ENCODE measurements at regions not wholly inside any gene's neighbourhood (a gene's known extent, or its start where the extent isn't known, plus 50 kb on each side); places are given as distances from the start of the nearest gene placed in this dataset.

DNA sequence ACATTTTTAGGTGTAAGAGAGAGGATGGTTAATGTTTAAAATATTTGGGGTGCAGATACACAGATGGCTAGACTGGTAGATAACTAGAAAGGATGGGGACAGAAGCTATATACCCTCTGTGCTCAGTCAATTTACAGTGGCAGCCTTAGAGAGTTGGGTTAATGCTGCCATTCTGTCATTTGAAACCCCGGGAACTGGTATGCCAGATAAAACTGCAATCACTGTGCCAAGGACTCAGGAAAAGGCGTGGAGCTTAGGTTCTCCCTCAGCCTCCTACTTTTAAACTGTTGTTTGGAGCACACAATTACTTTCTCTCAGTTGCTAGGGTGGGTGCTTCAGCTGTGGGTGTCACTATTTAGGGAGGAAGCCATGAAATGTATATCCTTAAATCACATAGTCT, 90.0 kb upstream of the HNRNPU start:
- Mint-ChIP-seq H3K4me1 (peaks cover 23% of the 10 kb centered on the region), H3K36me3 (ENCODE audit: low read depth) (no peaks in the 10 kb centered on the region), H3K4me3 (peak overlapping the region in 1 of 3 experiments; percentile 36), H3K27ac (peak overlapping the region; percentile 49 to 69 (median 58)), H3K27me3 (ENCODE audit: low read depth) (peaks cover 4% of the 10 kb centered on the region), H3K9me3 (no peaks in the 10 kb centered on the region)
- TF ChIP-seq, protein P1, sequence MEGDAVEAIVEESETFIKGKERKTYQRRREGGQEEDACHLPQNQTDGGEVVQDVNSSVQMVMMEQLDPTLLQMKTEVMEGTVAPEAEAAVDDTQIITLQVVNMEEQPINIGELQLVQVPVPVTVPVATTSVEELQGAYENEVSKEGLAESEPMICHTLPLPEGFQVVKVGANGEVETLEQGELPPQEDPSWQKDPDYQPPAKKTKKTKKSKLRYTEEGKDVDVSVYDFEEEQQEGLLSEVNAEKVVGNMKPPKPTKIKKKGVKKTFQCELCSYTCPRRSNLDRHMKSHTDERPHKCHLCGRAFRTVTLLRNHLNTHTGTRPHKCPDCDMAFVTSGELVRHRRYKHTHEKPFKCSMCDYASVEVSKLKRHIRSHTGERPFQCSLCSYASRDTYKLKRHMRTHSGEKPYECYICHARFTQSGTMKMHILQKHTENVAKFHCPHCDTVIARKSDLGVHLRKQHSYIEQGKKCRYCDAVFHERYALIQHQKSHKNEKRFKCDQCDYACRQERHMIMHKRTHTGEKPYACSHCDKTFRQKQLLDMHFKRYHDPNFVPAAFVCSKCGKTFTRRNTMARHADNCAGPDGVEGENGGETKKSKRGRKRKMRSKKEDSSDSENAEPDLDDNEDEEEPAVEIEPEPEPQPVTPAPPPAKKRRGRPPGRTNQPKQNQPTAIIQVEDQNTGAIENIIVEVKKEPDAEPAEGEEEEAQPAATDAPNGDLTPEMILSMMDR (IDR thresholded peaks at IDR 0.05; ENCODE audit: unreplicated experiment in 3 of 3) = no peak

DNA sequence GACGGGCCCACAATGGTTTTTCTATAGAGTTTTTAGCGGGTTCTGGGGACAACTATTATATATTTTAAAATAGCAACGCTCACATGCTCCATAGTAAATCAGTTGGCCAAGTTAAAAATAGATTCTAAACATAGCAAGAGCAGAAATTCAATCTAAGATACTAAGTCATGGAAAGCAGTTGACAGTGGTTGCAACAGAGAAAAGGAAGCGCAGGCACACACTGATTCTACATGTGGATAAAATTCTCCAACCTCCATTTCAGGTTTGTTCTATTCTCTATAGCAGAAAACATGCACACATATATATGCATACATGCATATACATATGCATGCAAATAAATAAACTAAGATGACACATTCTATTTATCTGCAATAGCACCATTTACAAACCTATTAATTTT, 89.6 kb upstream of the HNRNPU start:
- Mint-ChIP-seq H3K27ac (peak overlapping the region in 2 of 3 experiments; percentile 29 to 69), H3K36me3 (ENCODE audit: low read depth) (no peaks in the 10 kb centered on the region), H3K4me3 (no peak overlapping the region), H3K4me1 (peaks cover 23% of the 10 kb centered on the region), H3K9me3 (no peaks in the 10 kb centered on the region), H3K27me3 (ENCODE audit: low read depth) (peaks cover 4% of the 10 kb centered on the region)
- TF ChIP-seq, protein P1 (IDR thresholded peaks at IDR 0.05; ENCODE audit: unreplicated experiment in 3 of 3) = no peak

DNA sequence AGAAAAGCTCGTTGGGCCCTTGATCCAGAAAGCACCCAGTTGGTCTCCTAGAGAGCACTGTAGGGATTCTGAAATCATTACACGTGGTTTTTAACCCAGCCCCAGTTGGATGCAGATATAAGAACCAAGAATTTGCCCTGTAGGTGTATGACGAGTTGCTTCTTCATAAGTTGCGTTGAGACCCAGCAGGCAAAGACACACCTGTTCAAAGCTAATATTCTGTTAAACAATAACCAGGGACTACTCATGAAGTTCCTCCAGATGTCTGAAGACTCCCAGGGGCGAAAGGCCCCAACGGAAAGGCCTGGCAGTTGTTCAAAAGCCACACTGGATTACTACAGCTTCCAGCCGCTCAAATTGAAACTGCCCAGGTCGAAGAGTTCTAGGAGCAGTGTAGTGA, 88.6 kb upstream of the HNRNPU start:
- H3K27me3 Mint-ChIP-seq (ENCODE audit: low read depth) = peaks cover 4% of the 10 kb centered on the region
- H3K27ac Mint-ChIP-seq = peak overlapping the region in 1 of 3 experiments; percentile 69
- no peaks in the 10 kb centered on the region for H3K36me3 Mint-ChIP-seq (ENCODE audit: low read depth)
- TF ChIP-seq, protein P1 (IDR thresholded peaks at IDR 0.05; ENCODE audit: unreplicated experiment in 3 of 3) = no peak
- H3K9me3 Mint-ChIP-seq = no peaks in the 10 kb centered on the region
- no peak overlapping the region for H3K4me3 Mint-ChIP-seq
- H3K4me1 Mint-ChIP-seq = peaks cover 23% of the 10 kb centered on the region

DNA sequence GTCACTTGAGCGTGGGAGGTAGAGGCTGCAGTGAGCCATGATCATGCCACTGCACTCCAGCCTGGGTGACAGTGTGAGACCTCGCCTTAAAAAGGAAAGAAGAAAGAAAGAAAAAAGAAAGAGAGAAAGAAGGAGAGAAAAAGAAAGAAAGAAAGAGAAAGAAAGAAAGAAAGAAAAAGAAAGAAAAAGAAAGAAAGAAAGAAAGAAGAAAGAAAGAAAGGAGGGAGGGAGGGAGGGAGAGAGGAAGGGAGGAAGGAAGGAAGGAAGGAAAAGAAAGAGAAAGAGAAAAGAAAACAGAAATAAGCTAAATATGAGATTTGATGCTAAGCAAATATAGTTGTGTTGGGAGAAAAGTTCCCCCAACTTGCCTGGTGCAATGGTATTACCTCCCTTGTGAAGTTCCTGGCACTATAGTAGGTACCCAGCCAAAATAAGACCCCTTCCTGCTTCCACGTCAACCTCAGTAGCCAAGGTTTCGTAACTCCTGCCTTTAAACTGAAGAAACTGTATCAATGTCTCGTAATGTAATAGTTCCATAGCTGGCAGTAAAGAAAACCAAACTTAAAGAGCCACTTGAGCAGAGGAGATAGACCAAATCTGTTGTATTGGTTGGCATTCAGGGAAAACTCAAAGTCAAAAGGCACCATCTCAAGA, 88.1 kb upstream of the HNRNPU start:
- TF ChIP-seq, protein P1 (IDR thresholded peaks at IDR 0.05; ENCODE audit: unreplicated experiment in 3 of 3) = no peak

DNA sequence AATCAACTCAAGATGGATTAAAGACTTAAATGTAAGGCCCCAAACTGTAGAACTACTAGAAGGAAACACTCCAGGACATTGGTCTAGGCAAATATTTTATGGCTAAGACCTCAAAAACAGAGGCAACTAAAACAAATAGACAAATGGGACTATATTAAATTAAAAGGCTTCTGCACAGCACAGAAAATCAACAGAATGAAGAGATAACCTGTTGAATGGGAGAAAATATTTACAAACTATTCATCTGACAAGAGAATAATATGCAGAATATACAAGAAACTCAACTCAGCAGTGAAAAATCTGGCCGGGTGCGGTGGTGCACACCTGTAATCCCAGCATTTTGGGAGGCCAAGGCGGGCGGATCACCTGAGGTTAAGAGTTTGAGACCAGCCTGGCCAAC, 84.1 kb upstream of the HNRNPU start:
- no peak overlapping the region for H3K27ac Mint-ChIP-seq
- H3K4me1 Mint-ChIP-seq = peaks cover 9% of the 10 kb centered on the region
- no peaks in the 10 kb centered on the region for H3K9me3 Mint-ChIP-seq
- no peak overlapping the region for H3K4me3 Mint-ChIP-seq
- TF ChIP-seq, protein P1 (IDR thresholded peaks at IDR 0.05; ENCODE audit: unreplicated experiment in 3 of 3) = no peak
- peaks cover 8% of the 10 kb centered on the region for H3K27me3 Mint-ChIP-seq (ENCODE audit: low read depth)
- H3K36me3 Mint-ChIP-seq (ENCODE audit: low read depth) = no peaks in the 10 kb centered on the region

More for the DNA sequence above, 88.1 kb upstream of the HNRNPU start:
- Mint-ChIP-seq H3K27ac (peak overlapping the region in 1 of 3 experiments; percentile 39), H3K27me3 (ENCODE audit: low read depth) (peaks cover 4% of the 10 kb centered on the region), H3K4me3 (no peak overlapping the region), H3K4me1 (peaks cover 23% of the 10 kb centered on the region), H3K36me3 (ENCODE audit: low read depth) (no peaks in the 10 kb centered on the region), H3K9me3 (no peaks in the 10 kb centered on the region)

DNA sequence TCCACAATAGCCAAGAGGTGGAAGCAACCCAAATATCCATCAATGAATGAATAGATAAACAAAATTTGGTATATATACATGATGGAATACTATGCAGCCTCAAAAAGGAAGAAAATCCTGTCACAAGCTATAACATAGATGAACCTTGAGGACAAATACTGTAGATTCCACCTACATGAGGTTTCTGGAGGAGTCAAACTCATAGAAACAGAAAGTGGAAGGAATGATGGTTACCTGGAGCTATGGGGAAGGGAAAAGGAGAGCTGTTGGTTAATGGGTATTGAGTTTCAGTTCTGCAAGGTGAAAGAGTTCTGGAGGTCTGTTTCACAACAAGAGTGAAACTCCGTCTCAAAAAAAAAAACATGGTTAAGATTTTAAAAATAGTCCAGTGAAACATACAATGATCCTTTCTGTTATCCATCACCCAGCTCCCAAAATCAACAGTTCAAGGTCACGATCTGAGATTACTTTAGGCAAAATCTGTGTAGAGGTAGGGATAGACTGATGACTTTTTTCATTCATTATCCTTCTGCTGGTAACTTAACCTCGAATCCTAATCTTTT, 80.8 kb upstream of the HNRNPU start:
- Mint-ChIP-seq H3K36me3 (ENCODE audit: low read depth) (no peaks in the 10 kb centered on the region), H3K4me3 (no peak overlapping the region), H3K9me3 (no peaks in the 10 kb centered on the region), H3K27me3 (ENCODE audit: low read depth) (peaks cover 4% of the 10 kb centered on the region), H3K4me1 (no peaks in the 10 kb centered on the region), H3K27ac (no peak overlapping the region)
- TF ChIP-seq, protein P1 (IDR thresholded peaks at IDR 0.05; ENCODE audit: unreplicated experiment in 3 of 3) = no peak

Measured in nephron (organoid).